OCI-LY7 (cell line): ENCODE measurements at regions not wholly inside any gene's neighbourhood (a gene's known extent, or its start where the extent isn't known, plus 50 kb on each side); places are given as distances from the start of the nearest gene placed in this dataset.

ENCODE experiments used
- BruUV-seq: library from RNA; stranded (reverse); fragments of 400-500 nt; replicated peaks from 2 replicates; lab custom pipeline; 2021; lab: Mats Ljungman, UMichigan
- CTCF ChIA-PET: fragments of 300-600 bp; sonication (Branson Sonifier 250); formaldehyde crosslinking; loops from one replicate; lab custom pipeline; 2022; ENCODE audit warnings: antibody characterized with exemption; ENCODE audit not compliant: unreplicated experiment; lab: Charles Lee
- POLR2A ChIA-PET: fragments of 300-600 bp; sonication (Branson Sonifier 250); formaldehyde crosslinking; loops from one replicate; lab custom pipeline; 2022; ENCODE audit warnings: antibody characterized with exemption; lab: Charles Lee
- DNase-seq: peaks from one replicate; pipeline ENCODE4 v3.0.0-alpha.2; 2015; ENCODE audit warnings: low spot score
- H2AFZ ChIP-seq: fragments of 200-600 bp; sonication (generic), shearing (Covaris generic); 2 replicates; pipeline ENCODE4 v1.6.1; 2014; ENCODE audit warnings: mild to moderate bottlenecking, antibody characterized with exemption, low read length, moderate library complexity
- H3K27ac ChIP-seq: fragments of 200-600 bp; sonication (generic); 2 replicates; pipeline ENCODE4 v1.5.1; 2014; ENCODE audit warnings: mixed run types, low read depth, mild to moderate bottlenecking, moderate library complexity, low read length, inconsistent platforms; ENCODE audit not compliant: poor library complexity, severe bottlenecking
- H3K36me3 ChIP-seq: fragments of 200-600 bp; sonication (generic); 2 replicates; pipeline ENCODE4 v1.6.1; 2014; ENCODE audit warnings: mild to moderate bottlenecking, antibody characterized with exemption, low read length, moderate library complexity, mixed read lengths; ENCODE audit not compliant: insufficient read depth
- H3K4me1 ChIP-seq: fragments of 200-600 bp; sonication (generic); 2 replicates; pipeline ENCODE4 v1.5.1; 2014; ENCODE audit warnings: mild to moderate bottlenecking, low read length; ENCODE audit not compliant: insufficient read depth, poor library complexity, severe bottlenecking
- H3K4me2 ChIP-seq: fragments of 200-600 bp; sonication (generic); 2 replicates; pipeline ENCODE4 v1.6.1; 2014; ENCODE audit warnings: mild to moderate bottlenecking, low read length
- H3K4me3 ChIP-seq: fragments of 200-600 bp; sonication (generic); 2 replicates; pipeline ENCODE4 v1.5.1; 2014; ENCODE audit warnings: mild to moderate bottlenecking, low read depth, low read length; ENCODE audit not compliant: poor library complexity, severe bottlenecking
- H3K79me2 ChIP-seq: fragments of 200-600 bp; sonication (generic); 2 replicates; pipeline ENCODE4 v1.6.1; 2016; ENCODE audit warnings: low read depth, mild to moderate bottlenecking, low read length, moderate library complexity, mixed read lengths; ENCODE audit not compliant: insufficient read depth
- H3K9me2 ChIP-seq: fragments of 200-600 bp; sonication (generic); 2 replicates; pipeline ENCODE4 v1.6.1; 2016; ENCODE audit warnings: mild to moderate bottlenecking, low read length, mixed read lengths; ENCODE audit not compliant: insufficient read depth
- H3K9me3 ChIP-seq: fragments of 200-600 bp; sonication (generic); 2 replicates; pipeline ENCODE4 v1.6.1; 2014; ENCODE audit warnings: mild to moderate bottlenecking, mixed run types, low read length, mixed read lengths
- H4K20me1 ChIP-seq: fragments of 200-600 bp; sonication (generic); 2 replicates; pipeline ENCODE4 v1.6.1; 2014; ENCODE audit warnings: mild to moderate bottlenecking, antibody characterized with exemption, low read length, moderate library complexity, mixed read lengths; ENCODE audit not compliant: insufficient read depth
- CTCF ChIP-seq: fragments of 200-600 bp; sonication (generic); conservative IDR thresholded peaks from 2 replicates; pipeline ENCODE4 v1.5.1; 2014; ENCODE audit warnings: mild to moderate bottlenecking, antibody characterized with exemption, low read length, moderate library complexity, mixed read lengths
- EZH2phosphoT487 ChIP-seq: fragments of 200-600 bp; sonication (generic); IDR thresholded peaks from 2 replicates; pipeline ENCODE4 v1.6.1; 2018; ENCODE audit warnings: low read depth, borderline replicate concordance, mild to moderate bottlenecking, mixed run types, antibody characterized with exemption, low read length, moderate library complexity, mixed read lengths
- intact Hi-C: fragments of 100-400 bp; cut with micrococcal nuclease; formaldehyde crosslinking; loops from one replicate; pipeline ENCODE4 v1.10.0; 2022; ENCODE audit not compliant: unreplicated experiment

DNA sequence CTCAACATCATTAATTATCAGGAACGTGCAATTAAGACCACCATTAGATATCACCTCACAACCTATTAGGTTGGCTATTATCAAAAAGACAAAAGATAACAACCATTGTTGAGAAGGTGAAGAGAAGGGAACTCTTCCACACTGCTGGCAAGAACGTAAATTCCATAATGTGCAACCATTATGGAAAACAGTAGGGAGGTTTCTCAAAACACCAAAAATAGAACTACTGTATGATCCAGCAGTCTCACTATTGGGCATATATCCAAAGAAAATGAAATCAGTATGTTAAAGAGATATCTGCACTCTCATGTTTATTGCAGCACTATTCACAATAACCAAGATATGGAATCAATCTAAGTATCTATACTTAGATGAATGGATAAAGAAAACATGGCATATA is 51.6 kb upstream of the OR4E1 start:
- no peaks in the 10 kb centered on the region for H3K9me2 ChIP-seq
- no peak overlapping the region for H2AFZ ChIP-seq
- intact Hi-C loops = no loop called here
- no peaks in the 10 kb centered on the region for H3K4me1 ChIP-seq
- no peaks in the 10 kb centered on the region for H3K9me3 ChIP-seq
- H4K20me1 ChIP-seq = no peaks in the 10 kb centered on the region
- DNase-seq = no peak
- CTCF ChIA-PET = no interaction called here
- no peak overlapping the region for H3K27ac ChIP-seq
- H3K4me2 ChIP-seq = no peak overlapping the region
- TF ChIP-seq EZH2phosphoT487 (no peak), CTCF (no peak)
- no TSS peak for BruUV-seq
- POLR2A ChIA-PET = interaction anchor here (0.8 to 1.0 kb wide), 2 partner anchors 9 to 69 kb away, joined by 3 read pairs; no protein-coding TSS in a partner anchor
- no peaks in the 10 kb centered on the region for H3K79me2 ChIP-seq
- no peaks in the 10 kb centered on the region for H3K36me3 ChIP-seq
- H3K4me3 ChIP-seq = no peak overlapping the region

- Histone ChIP-seq H3K4me1 (no peaks in the 10 kb centered on the region), H4K20me1 (no peaks in the 10 kb centered on the region), H3K79me2 (no peaks in the 10 kb centered on the region), H3K4me2 (no peak overlapping the region), H2AFZ (no peak overlapping the region), H3K36me3 (no peaks in the 10 kb centered on the region), H3K4me3 (no peak overlapping the region), H3K9me2 (no peaks in the 10 kb centered on the region), H3K9me3 (no peaks in the 10 kb centered on the region), H3K27ac (no peak overlapping the region)
- TF ChIP-seq EZH2phosphoT487 = no peak
- TF ChIP-seq CTCF = no peak
- POLR2A ChIA-PET = interaction anchor here (0.6 kb wide), 1 partner anchor 38 kb away, joined by 3 read pairs; no protein-coding TSS in a partner anchor
- CTCF ChIA-PET = interaction anchor here (0.5 to 1.4 kb wide), 2 partner anchors 13 to 226 kb away, joined by 3 to 8 read pairs; no protein-coding TSS in a partner anchor
- DNase-seq = no peak
- no TSS peak for BruUV-seq
- intact Hi-C loops = no loop called here
These were observed 50.7 kb upstream of the OR4E1 start for GRCh38 chr14:21724090-21724973.
